Renal cortical epithelial cell (primary cell): ENCODE measurements at regions not wholly inside any gene's neighbourhood (a gene's known extent, or its start where the extent isn't known, plus 50 kb on each side); places are given as distances from the start of the nearest gene placed in this dataset.

ENCODE experiments used
- DNase-seq: peaks from one replicate; pipeline ENCODE4 v3.0.0-alpha.2; 2011; ENCODE audit warnings: low read depth

DNA sequence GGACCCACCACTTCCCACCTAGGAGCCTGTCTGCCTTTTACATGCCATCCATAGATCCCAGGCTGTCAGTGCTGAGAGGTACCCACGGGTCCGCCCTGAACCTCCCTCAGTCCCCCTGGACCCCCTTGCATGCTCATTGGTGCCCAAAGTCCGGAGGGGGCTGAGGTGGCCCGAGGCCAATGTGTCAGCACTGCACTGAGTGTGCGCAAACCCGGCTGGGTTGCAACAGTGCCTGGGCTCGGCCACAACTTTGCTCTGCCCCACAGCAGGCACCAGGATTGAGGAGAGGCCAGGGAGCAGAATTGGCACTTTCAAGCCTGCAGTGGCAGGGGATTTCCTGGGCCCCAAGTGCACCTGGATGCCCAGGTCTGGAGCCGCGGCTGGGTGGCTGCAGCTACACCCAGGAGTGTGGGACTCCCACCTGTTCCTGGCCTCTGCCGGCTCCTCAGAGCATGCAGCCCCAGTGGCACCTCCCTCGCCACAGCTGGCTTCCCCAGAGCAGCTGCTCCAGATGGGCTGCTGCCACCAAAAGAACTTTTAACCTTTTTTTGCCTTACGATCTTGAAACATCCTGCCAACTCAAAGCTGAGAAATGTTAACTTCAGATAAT is 837.0 kb downstream of the SLITRK6 start:
- DNase-seq = no peak

DNA sequence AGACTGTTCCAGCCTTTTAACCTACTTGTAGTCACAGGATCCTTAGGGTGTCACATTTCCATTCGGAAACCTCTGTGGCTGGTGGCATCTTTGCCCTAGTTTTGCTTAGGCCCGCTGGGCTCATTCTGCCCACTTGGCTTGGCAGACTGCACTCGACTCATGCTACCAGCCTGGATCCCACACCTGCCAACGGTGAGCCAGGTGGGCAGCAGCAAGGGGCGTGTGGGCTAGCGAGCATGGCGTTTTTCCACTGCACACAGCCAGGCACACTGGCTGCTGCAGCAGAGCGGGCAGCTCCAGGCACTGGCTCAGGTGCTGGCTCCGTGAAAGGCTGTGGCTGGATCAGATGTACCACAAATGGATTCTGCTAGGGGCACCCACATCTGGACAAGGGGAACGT is 838.2 kb downstream of the SLITRK6 start:
- DNase-seq = no peak

DNA sequence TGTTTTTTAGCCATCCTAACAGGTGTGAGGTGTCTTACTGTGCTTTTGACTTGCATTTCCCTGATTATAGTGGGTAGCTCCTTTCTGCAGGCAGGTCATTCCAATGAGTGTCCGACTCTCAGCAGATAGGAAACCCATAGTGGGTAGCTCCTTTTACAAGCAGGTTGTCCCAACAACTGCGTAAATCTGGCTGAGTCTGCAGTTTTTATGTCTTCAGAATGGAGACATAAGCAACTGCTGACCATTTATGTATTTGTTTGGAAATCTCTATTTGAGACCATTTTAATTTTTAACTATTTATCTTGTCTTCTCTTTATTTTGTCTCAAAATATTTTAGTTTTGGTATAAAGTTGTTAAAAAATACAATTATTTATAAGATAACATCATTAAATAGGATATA is 839.4 kb downstream of the SLITRK6 start:
- DNase-seq = no peak

DNA sequence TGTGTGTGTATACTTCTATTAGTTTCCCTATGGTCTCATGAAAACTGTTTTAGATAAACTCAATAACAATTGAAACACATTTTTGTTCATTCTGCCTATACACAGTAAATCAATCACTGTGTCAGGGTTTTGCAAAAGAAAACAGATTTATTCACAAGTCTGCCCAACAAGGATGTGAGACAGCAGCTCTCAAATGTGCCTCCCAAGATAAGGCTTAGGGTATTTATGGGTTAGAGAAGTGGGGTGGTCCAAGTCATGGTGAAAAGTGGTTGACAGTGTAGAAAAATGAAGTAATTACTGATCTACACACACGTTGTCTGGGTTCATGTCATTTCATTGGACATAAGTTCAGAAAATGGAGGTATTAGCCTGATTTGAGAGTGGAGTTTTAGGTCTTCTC is 844.6 kb downstream of the SLITRK6 start:
- no peak for DNase-seq

DNA sequence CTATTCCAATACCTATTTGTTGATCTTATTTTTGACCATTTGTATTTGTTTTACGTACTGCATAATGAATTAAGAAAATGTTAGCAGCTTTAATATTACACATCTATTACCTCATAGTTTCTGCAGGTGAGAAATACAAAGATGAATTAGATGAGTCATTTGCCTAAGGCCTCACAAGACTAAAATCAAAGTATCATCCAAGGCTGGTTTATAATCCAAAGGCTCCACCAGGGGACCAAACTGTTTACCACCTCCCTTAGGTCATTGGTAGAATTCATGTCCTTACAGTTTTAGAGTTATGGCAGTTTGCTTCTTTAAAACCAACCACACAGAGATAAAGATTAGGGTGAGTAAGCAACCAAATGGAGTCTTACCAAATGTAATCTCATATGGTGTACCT is 848.1 kb downstream of the SLITRK6 start:
- no peak for DNase-seq

DNA sequence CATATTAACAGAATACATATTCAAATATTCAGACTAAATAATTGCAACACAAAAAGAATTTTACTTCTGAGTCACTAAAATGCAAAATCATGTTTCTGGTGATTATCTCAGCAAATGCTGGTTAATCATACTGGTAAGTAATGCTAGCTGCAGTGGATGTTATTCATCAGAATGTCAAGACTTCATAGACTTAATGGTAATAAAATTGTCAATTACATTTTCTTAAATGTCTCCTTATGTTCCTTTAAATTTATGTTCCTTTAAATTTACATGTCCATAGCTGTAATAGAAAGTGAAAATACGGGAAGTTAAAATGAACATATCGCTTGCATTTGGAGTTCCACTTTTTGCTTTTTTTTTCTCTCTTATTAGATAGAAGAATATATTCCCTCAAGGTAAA is 853.0 kb downstream of the SLITRK6 start:
- no peak for DNase-seq

DNA sequence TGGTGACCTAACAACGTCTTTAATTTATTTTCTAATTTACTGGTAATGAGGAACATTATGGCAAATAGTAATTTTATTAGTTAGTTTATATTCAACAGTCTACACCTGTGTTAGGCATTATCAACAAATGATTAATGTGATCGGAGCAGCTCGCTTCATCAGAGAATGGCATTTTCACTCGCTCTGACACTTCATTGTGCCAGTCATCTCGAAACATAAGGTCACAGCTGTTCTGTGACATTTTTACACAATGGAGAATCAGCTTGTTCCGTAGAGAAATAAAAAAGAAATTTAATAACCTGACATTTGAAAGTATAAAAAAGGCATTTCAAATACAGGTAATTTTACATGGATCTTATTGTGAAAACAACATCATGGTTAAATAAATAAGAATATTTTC is 858.4 kb downstream of the SLITRK6 start:
- no peak for DNase-seq

DNA sequence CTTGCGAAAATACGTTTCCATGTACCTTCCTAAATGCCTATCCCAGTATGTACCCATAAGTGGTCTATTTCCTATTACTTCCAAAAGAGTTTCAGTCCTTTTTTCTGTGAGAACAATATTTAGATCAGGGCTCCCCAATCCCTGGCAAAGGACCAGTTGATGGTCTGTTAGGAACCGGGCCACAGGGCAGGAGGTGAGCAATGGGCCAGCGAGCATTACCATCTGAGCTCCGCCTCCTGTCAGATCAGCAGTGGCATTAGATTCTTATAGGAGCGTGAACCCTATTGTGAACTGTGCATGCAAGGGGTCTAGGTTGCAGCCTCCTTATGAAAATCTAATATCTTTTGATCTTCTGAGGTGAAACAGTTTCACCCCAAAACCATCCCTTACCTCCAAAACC is 859.1 kb downstream of the SLITRK6 start:
- DNase-seq = no peak

DNA sequence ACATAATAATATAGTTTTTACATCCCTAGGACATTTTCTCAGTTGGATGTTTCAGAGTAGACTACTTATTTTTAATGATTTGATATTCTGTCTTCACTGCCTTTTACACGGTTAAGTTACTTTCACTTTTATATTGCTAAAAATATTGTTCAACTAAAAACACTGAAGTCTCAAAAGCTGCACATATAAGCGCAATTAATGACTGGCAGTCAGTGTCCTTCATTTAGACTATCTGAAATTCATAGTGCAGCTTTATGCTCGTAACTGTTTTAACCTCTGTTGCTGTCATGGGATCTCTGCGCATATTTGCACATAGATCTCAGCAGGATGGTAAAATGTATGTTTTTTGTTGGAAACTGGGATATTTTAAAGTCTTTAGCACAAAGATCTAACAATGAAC is 864.3 kb downstream of the SLITRK6 start:
- DNase-seq = no peak

DNA sequence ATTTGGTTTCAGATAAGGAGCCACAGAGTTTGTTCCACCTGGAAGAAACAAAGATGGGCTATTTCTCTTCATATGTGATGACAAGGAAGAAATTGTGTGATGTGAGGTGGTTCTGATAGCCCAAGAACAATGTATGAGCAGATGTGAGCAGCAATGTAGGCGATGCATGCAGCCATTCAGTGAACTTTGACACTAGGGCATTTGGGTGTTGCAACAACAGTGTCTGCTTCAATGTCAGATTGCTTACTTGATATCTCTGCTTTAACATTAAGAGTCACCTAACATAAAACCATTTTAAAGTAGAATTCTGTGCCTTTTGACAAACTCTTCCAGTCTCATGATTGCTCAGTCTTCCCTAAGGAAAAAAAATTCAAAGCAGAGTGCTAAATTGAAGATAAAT is 865.4 kb downstream of the SLITRK6 start:
- DNase-seq = no peak

DNA sequence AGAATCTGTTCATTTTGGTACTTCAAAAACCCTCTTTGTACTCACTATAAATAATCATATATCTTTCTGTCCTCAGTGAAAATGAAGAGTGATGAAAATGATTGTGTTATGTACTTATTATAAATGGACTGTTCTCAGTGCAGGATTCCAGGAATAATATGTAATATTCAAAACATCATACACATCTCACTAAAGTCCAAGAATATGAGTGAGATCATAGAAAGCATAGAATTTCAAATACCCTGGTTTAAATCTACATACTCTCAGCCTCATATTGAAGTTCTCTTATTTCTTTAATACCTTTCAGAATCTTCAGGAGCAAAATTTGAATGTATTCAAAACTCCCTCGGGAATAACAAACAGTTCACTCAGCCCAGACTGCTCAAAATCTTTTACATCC is 868.0 kb downstream of the SLITRK6 start:
- DNase-seq = no peak

DNA sequence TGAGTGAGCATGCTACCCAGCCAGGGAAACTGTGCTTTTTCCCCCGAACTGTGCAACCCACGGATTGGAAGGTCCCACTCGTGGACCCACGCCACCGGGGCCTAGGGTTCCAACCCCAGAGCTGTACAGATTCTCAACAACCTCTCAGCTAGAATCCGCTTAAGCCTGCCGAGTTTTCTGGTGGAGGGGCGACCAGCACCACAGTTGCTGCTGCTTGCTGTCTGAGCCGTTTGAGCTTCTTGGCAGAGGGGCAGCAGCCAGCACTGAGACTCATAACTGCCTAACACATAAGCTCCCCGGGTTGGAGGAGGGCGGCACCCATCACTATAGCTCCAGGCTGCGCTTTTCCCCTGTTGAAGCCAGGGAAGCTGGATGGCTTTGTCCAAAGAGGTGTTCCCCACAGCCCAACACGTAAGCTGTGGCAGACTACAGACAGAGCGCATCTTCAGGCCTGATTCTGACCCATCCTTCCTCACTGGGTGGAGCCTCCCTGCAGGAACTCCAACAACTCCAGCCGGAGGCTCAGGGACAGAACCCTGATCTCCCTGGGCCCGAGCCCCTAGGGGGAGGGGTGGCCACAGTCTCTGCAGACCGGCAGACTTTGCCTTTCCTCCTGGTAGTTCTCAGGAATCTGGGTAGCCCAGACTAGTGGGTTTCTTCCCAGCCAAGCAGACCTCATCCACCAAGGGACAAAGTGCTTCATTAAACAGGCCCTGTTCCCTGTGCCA is 871.6 kb downstream of the SLITRK6 start:
- DNase-seq = no peak

DNA sequence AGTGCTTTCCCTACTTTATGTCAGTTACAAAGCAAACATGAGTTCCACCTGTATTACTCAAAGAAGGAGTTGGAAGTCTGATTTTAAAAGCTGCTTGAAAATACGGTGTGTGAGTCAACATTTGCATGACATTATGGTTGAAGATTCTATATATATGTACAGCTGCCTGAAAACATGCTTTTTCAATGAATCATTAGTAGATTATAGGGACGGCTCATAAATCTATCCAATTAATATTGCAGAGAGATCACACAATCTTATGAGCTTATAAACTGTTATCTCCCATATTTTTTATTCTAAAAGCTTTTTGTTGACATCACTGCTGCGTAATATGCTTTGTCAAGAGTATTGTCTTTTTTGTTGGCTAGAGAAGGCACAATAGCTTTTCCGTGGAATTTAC is 873.8 kb downstream of the SLITRK6 start:
- no peak for DNase-seq

DNA sequence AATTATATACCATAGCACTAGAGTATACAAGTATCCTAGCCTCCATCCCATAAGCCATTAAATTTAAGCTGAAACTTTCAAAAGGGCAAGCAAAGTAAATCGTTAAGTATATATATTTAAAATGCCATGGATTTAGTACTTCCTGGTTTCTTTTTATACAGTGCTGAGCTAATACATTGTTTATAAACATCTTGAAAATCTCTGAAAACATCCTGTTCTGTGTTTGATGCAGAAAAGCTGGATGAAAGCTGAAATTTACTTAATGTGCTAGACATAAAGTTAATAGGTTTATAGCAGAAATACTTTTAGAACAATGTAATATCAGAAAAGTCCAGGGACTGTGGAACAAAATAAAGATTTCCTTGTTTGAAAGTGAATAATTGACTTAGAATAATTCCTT is 875.4 kb downstream of the SLITRK6 start:
- DNase-seq = no peak

DNA sequence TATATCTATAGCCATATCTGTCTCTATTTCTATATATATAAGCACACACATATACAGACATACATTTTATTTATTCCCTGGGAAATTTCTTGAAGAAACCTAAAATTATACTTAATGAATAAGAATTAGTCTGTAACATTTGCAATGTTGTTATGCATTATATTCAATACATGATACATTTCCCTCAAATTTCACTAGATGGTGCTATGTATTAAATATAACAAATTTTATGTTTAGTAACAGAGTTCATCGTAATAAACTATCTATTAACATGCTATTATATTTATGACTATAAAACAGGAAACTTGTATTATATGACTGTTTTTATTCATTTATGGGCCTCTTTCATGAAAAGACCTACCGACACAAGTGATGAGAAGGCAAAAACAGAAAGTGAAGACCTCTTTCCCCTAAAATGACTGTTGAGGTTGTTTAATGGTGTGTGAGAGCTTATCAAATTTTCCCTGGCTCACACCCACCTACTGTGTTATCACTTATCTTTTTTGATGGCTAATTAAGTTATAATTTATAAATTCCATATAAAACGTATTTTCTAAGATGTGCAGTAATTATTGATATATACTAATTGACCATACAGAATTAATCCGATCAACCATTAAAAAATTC is 881.9 kb downstream of the SLITRK6 start:
- DNase-seq = peak; percentile 12

DNA sequence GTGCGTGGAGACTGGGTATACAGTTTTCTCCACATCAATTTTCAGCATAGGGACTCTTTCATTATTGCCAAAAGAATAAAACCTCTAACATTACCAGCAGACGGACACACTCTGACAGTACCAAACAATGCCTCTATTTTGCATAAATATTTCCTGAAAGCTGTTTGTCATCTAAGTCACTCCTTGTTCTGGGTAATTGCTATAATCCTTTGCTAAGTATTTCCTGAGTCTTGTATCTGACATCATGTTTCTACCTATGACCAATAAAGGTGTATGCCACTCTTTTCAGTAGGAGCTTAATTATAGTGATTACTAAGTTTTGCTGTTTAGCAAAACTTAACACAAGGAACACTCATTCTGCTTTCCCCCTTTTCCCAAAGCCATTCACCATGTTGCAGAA is 886.5 kb downstream of the SLITRK6 start:
- no peak for DNase-seq

DNA sequence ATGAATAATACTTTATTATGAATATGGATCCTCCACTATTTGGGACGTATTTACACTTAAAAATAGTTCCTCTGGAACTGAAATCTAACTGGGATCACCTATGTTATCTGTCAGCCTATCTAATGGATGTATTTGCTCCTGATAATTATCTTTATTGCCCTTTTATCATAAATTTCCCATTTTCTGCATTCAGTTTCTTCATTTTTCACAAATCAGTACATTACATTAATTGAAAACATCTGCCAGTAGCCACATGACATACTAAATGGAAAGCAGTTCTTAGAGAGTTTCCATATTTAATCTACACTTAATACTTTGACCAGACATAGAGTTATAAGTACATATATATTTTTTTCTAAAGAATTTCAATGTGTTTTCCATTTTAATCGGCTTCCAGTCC is 888.8 kb downstream of the SLITRK6 start:
- no peak for DNase-seq

DNA sequence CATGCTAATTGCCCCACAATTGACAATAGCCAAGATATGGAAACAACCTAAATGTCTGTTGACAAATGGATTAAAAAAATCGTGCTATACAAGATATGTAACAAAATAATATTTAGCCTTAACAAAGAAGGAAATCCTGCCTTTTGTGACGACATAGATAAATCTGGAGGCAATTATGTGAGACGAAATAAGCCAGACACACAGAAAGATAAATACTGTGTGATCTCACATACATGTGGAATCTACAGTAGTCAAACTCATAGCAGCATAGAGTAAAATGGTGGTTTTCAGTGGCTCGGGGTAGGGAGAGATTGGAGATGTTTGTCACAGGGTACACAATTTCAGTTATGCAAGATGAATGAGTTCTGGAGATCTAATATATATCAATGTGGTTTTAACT is 895.8 kb downstream of the SLITRK6 start:
- no peak for DNase-seq

DNA sequence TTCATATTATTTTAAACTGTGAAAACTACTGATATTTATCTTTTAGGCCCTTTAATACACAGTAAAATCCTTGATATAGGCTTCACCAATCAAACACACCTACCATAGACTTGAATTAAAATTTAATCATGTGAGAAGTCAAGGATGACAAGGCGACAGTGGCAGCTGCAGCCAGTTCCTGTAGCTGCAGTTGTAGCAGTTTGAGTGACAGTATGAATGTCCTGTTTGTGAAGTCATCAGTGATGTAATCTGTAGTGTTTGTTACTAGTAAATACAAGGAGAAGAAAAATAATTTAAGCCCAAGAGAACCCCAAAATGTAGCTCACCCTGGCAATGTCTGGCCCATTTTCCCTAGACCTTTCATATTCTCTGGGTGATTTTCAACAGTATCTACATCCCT is 897.0 kb downstream of the SLITRK6 start:
- no peak for DNase-seq

DNA sequence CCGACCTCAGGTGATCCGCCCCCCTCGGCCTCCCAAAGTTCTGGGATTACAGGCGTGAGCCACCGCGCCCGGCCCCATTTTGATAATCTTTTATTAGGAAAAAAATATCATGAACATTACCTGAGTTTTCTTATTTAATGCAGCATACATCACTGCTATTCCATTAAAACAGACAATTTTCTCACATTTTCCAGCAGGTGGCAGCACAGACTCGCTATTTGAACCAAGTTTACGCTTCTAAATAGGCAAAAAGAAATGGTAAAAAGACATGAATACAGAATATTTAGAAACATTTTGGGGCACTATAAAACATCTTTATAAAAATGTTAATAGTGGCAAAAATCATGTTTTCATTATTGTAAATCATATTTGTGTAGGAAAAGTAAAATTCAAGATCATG is 903.1 kb downstream of the SLITRK6 start:
- peak; percentile 47 for DNase-seq

DNA sequence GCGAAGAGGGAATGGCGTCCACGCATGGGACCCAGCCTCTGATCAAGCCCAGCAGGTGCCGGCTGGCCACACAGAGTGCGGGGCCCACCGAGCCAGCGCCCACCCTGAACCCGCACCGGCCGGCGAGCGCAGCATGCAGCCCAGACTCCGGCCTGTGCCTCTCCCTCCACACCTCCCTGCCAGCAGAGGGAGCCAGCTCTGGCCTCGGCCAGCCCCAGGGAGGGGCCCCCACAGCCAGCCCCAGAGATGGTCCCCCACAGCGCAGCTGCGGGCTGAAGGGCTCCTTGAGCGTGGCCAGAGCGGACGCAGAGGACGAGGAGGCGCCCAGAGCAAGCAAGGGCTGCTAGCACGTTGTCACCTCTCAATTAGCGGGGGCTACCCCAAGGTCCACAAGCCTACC is 904.5 kb downstream of the SLITRK6 start:
- DNase-seq = no peak

DNA sequence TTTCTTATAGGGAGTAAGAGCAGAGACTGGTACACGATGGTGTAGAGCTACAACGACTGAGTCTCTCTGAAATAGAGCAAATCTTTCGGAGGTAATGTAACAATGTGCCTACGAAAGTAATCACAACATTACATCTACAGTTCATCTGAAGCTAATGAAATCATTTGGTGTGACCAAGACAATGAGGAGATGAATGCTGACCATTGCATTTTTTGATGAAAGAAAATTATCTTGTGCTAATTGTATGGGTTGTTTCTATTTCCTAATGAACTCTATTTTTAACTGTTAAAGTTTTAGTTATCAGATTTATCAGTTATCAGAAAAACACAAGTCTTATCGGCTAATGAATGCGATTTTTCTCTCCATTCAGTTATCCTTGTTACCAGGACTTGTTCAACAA is 913.4 kb downstream of the SLITRK6 start:
- DNase-seq = no peak

DNA sequence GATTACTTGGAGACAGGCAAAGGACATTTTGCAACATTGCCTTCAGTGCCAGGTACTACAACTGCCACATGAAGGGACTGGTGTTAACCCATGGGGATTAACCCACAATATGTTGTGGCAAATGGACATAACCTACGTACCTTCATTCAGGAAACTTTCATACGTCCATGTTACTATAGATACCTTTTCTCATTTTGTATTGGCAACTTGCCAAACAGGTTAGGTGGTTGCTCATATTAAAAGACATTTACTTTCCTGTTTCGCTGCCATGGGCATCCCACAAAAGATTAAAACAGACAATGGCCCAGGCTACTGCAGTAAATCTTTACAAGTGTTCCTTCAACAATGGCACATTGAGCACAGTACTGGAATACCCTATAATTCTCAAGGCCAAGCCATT is 925.3 kb downstream of the SLITRK6 start:
- DNase-seq = no peak

DNA sequence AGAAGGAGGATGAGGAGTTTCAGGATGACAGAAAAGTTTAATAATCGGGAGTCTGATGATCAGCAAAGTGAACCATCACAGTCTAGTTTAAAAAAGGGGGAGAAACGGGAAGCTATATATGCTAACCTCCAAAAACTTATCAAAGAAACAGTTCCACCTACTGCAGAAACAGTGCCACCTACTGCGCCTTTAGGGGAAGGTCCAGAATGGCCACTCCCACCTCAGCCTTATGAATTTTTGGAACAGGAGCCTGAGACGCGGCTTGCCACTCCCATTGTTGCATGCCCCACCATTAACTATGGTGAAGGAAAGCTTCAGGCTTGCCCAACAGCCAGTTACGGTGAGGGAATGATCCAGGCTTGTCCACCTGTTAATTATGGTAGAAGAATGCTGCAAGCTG is 929.0 kb downstream of the SLITRK6 start:
- DNase-seq = no peak
